HG03558 (cell line): ENCODE measurements at regions not wholly inside any gene's neighbourhood (a gene's known extent, or its start where the extent isn't known, plus 50 kb on each side); places are given as distances from the start of the nearest gene placed in this dataset.
"Not testable (repeated sequence)": the region's sequence is repeated elsewhere in the genome, so short reads cannot be mapped to it uniquely, and the experiment has no call there.

Experiments used
- ATAC-seq: cut with Tn5 transposase; IDR thresholded peaks from one replicate; pipeline ENCODE4 v1.9.1; 2021; ENCODE audit warnings: moderate number of reproducible peaks; ENCODE audit not compliant: unreplicated experiment; ENCODE audit errors: extremely low read depth

GRCh38 chr6:103534095-103534494, 1325.6 kb downstream of the HACE1 start:
- ATAC-seq, result no peak

DNA sequence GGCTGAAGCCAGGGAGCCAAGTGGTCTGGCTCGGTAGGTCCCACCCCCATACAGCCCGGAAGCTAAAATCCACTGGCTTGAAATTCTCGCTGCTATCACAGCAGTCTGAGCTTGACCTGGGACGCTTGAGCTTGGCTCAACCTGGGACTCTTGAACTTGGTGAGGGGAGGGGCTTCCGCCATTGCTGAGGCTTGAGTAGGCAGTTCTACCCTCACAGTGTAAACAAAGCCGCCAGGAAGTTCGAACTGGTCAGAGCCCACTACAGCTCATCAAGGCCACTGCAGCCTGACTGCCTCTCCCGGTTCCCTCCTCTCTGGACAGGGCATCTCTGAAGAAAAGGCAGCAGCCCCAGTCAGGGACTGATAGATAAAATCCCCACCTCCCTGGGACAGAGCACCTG, 1337.7 kb downstream of the HACE1 start:
- no peak for ATAC-seq

DNA sequence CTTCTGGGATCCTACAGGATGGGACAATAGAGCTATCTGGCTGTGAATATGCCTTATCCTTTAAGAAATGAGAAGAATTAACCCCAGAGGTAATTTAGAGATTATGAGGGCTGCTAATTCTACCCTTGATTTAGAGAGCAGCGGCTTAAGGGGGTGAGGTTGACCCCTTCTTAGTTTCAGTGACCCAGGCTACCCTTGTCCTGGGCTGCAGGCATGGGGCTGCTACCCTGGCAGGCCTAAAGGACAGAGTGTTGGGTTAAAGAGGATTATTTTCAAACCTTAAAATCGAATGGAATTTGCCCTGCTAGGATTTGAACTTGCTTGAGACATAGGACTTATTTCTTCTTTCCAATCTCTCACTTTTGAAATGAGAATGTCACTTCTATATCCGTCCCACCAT, 1343.4 kb downstream of the HACE1 start:
- ATAC-seq, result no peak

- ATAC-seq, result no peak
Measured at GRCh38 chr6:103507052-103507451, 1352.7 kb downstream of the HACE1 start.

DNA sequence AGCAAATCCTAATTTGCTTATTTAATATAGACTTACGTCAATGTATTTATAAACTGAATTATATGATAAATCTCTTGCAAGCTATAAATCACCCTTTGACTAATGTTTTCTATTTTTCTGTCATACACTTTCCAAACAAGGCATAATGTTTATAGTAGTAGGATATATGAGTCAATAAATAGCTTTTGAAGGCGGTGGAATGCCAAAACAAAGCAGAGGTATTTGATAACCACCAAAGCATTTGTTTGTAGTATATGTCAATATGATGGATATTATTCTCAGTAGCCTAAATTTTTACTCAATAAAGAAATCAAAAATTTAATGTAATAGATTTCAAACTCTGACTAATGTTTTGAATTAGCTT, 1354.6 kb downstream of the HACE1 start:
- no peak for ATAC-seq

GRCh38 chr6:103504501-103505154, 1355.1 kb downstream of the HACE1 start:
- no peak for ATAC-seq

DNA sequence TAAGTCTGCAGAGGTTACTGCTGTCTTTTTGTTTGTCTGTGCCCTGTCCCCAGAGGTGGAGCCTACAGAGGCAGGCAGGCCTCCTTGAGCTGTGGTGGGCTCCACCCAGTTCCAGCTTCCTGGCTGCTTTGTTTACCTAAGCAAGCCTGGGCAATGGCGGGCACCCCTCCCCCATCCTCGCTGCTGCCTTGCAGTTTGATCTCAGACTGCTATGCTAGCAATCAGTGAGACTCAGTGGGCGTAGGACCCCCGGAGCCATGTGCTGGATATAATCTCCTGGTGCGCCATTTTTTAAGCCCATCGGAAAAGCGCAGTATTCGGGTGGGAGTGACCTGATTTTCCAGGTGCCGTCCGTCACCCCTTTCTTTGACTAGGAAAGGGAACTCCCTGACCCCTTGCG, 1363.1 kb downstream of the HACE1 start:
- not testable (repeated sequence) for ATAC-seq

GRCh38 chr6:103456652-103457051, 1403.1 kb downstream of the HACE1 start:
- no peak for ATAC-seq

DNA sequence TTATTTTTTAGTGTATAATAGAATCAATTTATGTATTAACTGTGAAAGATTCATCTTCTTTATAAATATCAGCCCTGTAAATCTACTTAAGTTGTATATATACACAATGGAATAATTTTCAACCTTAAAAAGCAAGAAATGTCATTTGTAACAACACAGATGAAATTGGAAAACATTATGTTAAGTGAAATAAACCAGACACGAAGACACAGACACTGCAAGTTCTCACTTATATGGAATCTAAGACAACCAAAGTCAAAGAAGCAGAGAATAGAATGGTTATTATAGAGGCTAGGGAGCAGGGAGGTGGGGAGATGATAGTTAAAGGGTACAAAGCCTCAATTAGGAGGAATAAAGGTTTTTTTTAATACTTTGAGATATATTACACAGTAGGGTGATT, 1404.4 kb downstream of the HACE1 start:
- no peak for ATAC-seq

DNA sequence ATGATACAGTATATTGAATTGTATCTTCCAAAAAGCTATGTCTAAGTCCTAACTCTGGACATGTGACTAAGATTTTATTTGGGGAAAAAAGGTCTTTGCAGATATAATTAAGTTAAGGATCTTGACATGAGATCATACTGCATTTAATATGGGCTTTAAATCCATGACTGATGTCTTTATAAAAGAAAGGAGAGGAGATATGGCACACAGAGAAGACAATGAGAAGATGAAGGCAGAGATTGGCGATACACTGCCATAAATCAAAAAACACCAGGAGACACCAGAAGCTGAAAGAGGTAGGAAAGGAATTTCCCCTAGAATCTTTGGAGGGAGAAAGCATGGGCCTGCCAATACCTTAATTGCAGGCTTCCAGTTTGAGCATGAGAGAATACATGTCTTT, 1450.2 kb downstream of the HACE1 start:
- no peak for ATAC-seq

- no peak for ATAC-seq
Measured at GRCh38 chr6:103405321-103405720, 1454.4 kb downstream of the HACE1 start.

DNA sequence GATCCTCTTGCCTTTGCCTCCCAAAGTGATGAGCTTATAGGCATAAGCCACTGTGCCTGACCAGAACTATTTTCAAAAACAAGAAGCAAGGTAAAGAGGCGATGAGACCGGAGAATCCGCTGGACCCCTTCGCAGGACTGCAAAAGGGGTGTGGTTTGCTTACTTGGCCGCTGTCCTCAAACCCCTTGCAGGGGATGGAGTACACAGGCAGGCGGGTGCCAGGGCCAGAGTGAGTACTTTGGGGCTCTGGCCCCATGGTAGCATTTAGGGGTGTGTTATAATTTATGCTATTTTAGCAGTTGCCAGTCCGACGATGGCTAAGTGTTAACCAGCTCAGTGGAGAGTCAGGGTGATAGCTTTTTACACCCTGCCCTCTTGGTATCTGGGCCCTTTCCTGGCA, 1454.9 kb downstream of the HACE1 start:
- no peak for ATAC-seq

- ATAC-seq, result no peak
Measured at GRCh38 chr6:103396768-103397167, 1463.0 kb downstream of the HACE1 start.

- ATAC-seq, result no peak
Measured at GRCh38 chr6:103379272-103379671, 1480.4 kb downstream of the HACE1 start.

DNA sequence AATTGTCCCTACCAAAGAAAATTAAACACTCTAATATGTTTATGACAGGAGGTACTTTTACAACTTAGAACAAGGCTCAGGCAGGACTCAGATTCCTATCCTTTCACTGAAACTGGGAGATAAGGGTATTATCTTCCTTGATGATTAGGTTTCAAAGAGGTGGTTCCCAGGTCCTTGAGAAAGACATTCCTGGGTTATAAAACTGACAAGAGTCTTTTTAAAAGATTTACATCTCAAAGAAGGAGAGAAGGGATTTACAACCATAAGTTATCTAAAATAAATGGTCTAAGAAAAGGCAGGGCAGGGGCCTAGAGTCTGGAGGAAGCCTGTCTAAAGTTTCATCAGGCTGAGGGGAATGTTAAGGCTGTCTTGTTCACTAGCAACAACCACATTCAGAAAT, 1492.5 kb downstream of the HACE1 start:
- ATAC-seq, result no peak

DNA sequence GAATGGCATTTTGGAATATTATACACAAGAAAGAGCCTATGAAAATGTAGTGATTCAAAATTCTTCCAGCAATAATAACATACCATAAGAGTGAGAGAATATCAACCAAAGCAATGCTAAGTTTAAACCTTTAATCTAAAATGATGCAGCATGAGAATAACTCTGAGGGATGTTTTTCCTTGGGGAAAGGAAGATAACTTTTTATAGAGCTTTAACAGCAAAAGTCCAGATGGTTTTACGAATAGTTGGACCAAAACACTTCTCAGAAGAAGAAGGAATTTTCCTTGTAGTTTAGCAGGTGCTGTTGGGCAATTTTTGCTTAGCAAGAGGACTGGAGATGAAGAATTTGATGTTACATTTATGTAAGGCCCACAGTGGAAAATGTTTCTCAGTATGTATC, 1503.2 kb downstream of the HACE1 start:
- no peak for ATAC-seq

DNA sequence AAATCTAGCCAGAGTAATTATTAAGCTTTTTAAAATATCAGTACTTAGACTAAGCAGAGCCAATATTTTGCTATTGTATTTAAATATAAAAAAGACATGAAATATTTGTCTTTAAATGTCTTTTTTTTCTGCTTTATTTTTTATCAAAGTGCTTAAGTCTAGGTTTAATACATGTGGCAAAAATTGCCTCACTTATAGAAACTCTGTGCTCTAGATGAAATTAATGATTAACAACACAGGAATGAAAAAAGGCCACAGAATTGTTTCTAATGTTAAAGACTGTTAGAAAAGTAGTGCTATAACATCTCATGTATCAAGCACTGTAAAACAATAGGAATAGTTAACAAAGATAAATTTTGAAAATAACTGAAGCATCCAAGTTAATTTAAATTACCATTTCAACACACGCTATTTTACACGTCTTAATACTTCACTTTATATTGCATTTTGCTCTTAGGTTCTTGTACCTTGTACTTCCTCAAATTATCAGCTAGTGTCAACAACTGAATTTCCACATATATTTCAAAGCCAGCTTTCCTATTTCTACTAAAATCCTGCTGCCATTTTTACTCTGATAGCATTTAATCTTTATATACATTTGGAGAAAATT, 1515.1 kb downstream of the HACE1 start:
- no peak for ATAC-seq

DNA sequence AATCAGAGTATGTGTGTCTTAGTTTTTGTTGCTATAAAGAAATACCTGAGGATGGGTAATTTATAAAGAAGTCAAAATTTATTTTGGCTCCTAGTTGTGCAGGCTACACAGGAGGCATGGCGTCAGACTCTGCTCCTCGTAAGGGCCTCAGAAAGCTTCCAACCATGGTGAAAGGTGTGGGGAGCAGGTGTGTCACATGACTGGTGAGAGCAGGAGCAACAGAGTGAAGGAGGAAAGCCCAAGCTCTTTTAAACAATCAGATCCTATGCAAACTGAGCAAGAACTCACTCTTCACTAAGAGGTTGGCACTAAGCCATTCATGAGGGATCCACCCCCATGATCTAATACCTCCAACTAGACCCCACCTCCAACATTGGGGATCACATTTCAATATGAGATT, 1524.3 kb downstream of the HACE1 start:
- ATAC-seq, result no peak

DNA sequence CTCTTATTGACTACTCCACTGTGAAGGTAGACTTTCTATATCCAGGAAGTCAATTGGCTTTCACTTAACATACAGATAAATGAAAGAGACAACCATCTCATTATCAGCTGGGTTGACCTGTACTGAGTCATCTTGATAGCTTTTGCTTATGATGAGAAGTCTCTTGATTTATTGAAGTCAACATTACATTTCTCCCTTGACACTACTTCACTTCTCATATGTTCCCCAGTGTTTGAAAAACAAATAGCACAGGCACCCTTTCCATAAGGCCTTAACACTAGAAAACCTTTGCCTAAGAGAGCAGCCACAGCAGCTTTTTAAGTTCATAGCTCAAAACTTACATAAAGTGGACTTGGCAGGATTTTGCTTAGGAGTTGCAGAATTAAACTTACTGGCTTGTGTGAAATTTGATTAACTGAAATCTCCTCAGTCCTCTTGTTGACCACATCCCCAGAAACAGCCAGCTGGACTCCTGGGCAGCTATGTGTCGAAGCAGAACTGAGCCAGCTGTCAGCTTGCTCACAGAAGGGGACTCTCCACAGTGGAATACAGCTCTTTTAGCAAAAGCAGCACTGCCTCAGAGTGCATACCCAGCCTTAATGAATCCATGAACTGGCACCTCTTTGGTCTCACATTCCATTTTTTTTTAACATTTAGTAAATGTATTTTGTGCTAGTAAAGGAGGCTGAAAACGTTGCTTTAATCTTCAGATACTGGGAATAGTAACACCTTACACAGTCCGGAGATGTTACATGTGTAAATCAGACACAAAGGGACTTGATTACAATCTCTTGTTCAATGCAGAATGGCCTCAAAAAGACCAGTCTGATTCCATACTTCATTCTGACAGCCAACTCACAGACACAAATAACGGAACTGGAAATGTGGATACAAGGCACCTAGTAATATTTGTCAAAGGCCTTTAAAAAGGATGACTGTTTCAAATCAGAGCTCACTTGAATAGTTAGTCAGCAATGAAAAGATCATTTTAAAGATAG, 1532.7 kb downstream of the HACE1 start:
- no peak for ATAC-seq

- ATAC-seq, result no peak
Measured at GRCh38 chr6:103313432-103313831, 1546.3 kb downstream of the HACE1 start.

DNA sequence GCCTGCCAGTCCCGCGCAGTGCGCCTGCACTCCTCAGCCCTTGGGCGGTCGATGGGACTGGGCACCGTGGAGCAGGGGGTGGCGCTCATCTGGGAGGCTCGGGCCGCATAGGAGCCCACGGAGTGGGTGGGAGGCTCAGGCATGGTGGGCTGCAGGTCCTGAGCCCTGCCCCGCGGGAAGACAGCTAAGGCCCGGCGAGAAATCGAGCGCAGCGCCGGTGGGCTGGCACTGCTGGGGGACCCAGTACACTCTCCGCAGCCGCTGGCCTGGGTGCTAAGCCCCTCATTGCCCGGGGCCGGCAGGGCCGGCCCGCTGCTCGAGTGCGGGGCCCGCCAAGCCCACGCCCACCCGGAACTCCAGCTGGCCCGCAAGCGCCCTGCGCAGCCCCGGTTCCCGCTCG, 1565.3 kb downstream of the HACE1 start:
- not testable (repeated sequence) for ATAC-seq
